Stimulated activated CD4-positive, alpha-beta T cell treated with anti-CD3 and anti-CD28 coated beads, Interleukin-4, amount 100 ng/mL, for 48 hours (primary cell): ENCODE measurements at regions not wholly inside any gene's neighbourhood (a gene's known extent, or its start where the extent isn't known, plus 50 kb on each side); places are given as distances from the start of the nearest gene placed in this dataset.
"Not testable (repeated sequence)": the region's sequence is repeated elsewhere in the genome, so short reads cannot be mapped to it uniquely, and the experiment has no call there.

Experiments
- DNase-seq, 2 donors: peaks; one replicate each; pipeline ENCODE4 v3.0.0-alpha.2; 2020; ENCODE audit warnings: low read depth in 2 of 2

- no peak for DNase-seq
Measured at GRCh38 chr9:73095425-73095824, 56.2 kb upstream of the ANXA1 start.

- no peak for DNase-seq
Measured at GRCh38 chr9:73093740-73094379, 57.8 kb upstream of the ANXA1 start.

- DNase-seq = no peak
Measured at GRCh38 chr9:73093016-73093739, 58.5 kb upstream of the ANXA1 start.

- DNase-seq = no peak
Measured at GRCh38 chr9:73091909-73092308, 59.8 kb upstream of the ANXA1 start.

GRCh38 chr9:73090214-73090613, 61.5 kb upstream of the ANXA1 start:
- no peak for DNase-seq

- no peak for DNase-seq
Measured at GRCh38 chr9:73089304-73089985, 62.2 kb upstream of the ANXA1 start.

GRCh38 chr9:73087876-73088275, 63.8 kb upstream of the ANXA1 start:
- DNase-seq = not testable (repeated sequence)

GRCh38 chr9:73083519-73083918, 68.1 kb upstream of the ANXA1 start:
- no peak for DNase-seq

GRCh38 chr9:73081979-73082657, 69.5 kb upstream of the ANXA1 start:
- DNase-seq = no peak

GRCh38 chr9:73080110-73080694, 71.5 kb upstream of the ANXA1 start:
- DNase-seq = no peak

- DNase-seq = no peak
Measured at GRCh38 chr9:73079326-73079725, 72.3 kb upstream of the ANXA1 start.

- no peak for DNase-seq
Measured at GRCh38 chr9:73077625-73078030, 74.0 kb upstream of the ANXA1 start.

- DNase-seq = no peak
Measured at GRCh38 chr9:73076970-73077369, 74.7 kb upstream of the ANXA1 start.

- DNase-seq = no peak
Measured at GRCh38 chr9:73074176-73074708, 77.4 kb upstream of the ANXA1 start.

GRCh38 chr9:73073337-73074175, 78.1 kb upstream of the ANXA1 start:
- DNase-seq = no peak

GRCh38 chr9:73067074-73067473, 84.6 kb upstream of the ANXA1 start:
- no peak for DNase-seq

- DNase-seq = no peak
Measured at GRCh38 chr9:73065439-73065838, 86.2 kb upstream of the ANXA1 start.

GRCh38 chr9:73064315-73064714, 87.3 kb upstream of the ANXA1 start:
- DNase-seq = no peak

GRCh38 chr9:73061146-73061545, 90.5 kb upstream of the ANXA1 start:
- DNase-seq = no peak

- DNase-seq = no peak
Measured at GRCh38 chr9:73059247-73059646, 92.4 kb upstream of the ANXA1 start.

- no peak for DNase-seq
Measured at GRCh38 chr9:73056245-73056644, 95.4 kb upstream of the ANXA1 start.
